OCI-LY3 (cell line): ENCODE measurements at regions not wholly inside any gene's neighbourhood (a gene's known extent, or its start where the extent isn't known, plus 50 kb on each side); places are given as distances from the start of the nearest gene placed in this dataset.

Source experiments
- H2AFZ ChIP-seq: fragments of 200-600, 300-600 bp; shearing (Covaris generic); 2 replicates; pipeline ENCODE4 v1.6.0; 2014; ENCODE audit warnings: antibody characterized with exemption, low read depth, low read length
- H3K27ac ChIP-seq: fragments of 200-600, 300-600 bp; sonication (generic); 2 replicates; pipeline ENCODE4 v1.5.1; 2014; ENCODE audit warnings: mild to moderate bottlenecking, low read length, moderate library complexity, mixed read lengths
- H3K27me3 ChIP-seq: fragments of 200-600, 300-600 bp; sonication (generic); 2 replicates; pipeline ENCODE4 v1.6.1; 2014; ENCODE audit warnings: low read depth, low read length, mixed read lengths
- H3K36me3 ChIP-seq: fragments of 200-600, 300-600 bp; sonication (generic); replicated peaks from 2 replicates; pipeline ENCODE3; 2014; ENCODE audit warnings: low read depth, low read length, mixed read lengths
- H3K4me1 ChIP-seq: fragments of 300-600, 200-600 bp; sonication (generic); 2 replicates; pipeline ENCODE4 v1.6.1; 2014; ENCODE audit warnings: low read length, mixed read lengths
- H3K4me2 ChIP-seq: fragments of 200-600, 300-600 bp; sonication (generic); 2 replicates; pipeline ENCODE4 v1.6.1; 2014; ENCODE audit warnings: low read length, mixed read lengths
- H3K4me3 ChIP-seq: fragments of 300-600, 200-600 bp; sonication (generic); 2 replicates; pipeline ENCODE4 v1.5.1; 2014; ENCODE audit warnings: antibody characterized with exemption, mild to moderate bottlenecking, low read length, moderate library complexity
- H3K79me2 ChIP-seq: fragments of 300-600, 200-600 bp; shearing (Covaris generic); 2 replicates; pipeline ENCODE4 v1.6.1; 2014; ENCODE audit warnings: mild to moderate bottlenecking, low read length, mixed read lengths
- H3K9ac ChIP-seq: fragments of 300-600, 200-600 bp; shearing (Covaris generic); 2 replicates; pipeline ENCODE4 v1.6.0; 2014; ENCODE audit warnings: mild to moderate bottlenecking, low read length, moderate library complexity
- H3K9me3 ChIP-seq: fragments of 200-600, 300-600 bp; shearing (Covaris generic); 2 replicates; pipeline ENCODE4 v1.6.1; 2014; ENCODE audit warnings: low read length, mixed read lengths; ENCODE audit not compliant: insufficient read depth
- H4K20me1 ChIP-seq: fragments of 200-600, 300-600 bp; sonication (generic); 2 replicates; pipeline ENCODE4 v1.6.1; 2016; ENCODE audit warnings: low read length, mixed read lengths; ENCODE audit not compliant: insufficient read depth
- EZH2phosphoT487 ChIP-seq: fragments of 200-600 bp; shearing (Covaris generic); IDR thresholded peaks from 2 replicates; pipeline ENCODE4 v1.6.1; 2018; ENCODE audit warnings: antibody characterized with exemption, mixed run types, low read depth
- TF ChIP-seq, protein P1 (sequence below): fragments of 200-600, 300-600 bp; sonication (generic); IDR thresholded peaks from 2 replicates; pipeline ENCODE4 v1.5.1; 2014; ENCODE audit warnings: antibody characterized with exemption, low read length, low read depth

DNA sequence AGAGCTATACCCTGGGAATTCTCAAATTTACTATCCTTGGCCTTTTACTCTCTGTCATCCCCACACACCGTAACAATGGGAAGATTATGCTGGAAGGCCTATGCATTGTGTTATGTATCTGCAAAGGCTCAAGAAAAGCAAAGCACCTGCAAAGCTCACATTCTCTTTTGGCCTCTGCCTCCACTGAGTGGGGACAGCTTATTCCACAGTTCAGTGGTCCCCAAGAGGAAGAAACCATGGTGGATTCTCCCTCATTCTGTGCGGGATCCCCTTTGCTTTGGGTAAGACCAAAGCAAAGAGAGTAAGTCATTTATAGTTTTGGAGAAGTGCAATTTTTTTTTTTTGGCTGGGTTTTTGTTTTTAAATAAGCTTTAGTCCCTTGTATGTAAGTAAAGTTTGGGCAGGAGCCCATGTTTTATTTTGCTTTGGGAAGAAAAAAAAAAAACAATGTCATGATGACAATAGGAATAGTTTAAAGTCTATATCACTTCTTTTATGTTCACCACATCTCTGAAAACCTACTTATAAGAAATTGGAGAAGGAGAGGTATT, 530.6 kb downstream of the FGF9 start:
- Histone ChIP-seq H3K4me2 (no peak overlapping the region), H3K36me3 (no peaks in the 10 kb centered on the region), H3K9ac (no peak overlapping the region), H4K20me1 (no peaks in the 10 kb centered on the region), H3K27ac (no peak overlapping the region), H3K27me3 (no peaks in the 10 kb centered on the region), H3K4me3 (no peak overlapping the region), H3K9me3 (no peaks in the 10 kb centered on the region), H3K79me2 (no peaks in the 10 kb centered on the region), H2AFZ (no peak overlapping the region), H3K4me1 (no peaks in the 10 kb centered on the region)
- TF ChIP-seq, protein P1, sequence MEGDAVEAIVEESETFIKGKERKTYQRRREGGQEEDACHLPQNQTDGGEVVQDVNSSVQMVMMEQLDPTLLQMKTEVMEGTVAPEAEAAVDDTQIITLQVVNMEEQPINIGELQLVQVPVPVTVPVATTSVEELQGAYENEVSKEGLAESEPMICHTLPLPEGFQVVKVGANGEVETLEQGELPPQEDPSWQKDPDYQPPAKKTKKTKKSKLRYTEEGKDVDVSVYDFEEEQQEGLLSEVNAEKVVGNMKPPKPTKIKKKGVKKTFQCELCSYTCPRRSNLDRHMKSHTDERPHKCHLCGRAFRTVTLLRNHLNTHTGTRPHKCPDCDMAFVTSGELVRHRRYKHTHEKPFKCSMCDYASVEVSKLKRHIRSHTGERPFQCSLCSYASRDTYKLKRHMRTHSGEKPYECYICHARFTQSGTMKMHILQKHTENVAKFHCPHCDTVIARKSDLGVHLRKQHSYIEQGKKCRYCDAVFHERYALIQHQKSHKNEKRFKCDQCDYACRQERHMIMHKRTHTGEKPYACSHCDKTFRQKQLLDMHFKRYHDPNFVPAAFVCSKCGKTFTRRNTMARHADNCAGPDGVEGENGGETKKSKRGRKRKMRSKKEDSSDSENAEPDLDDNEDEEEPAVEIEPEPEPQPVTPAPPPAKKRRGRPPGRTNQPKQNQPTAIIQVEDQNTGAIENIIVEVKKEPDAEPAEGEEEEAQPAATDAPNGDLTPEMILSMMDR = no peak
- no peak for TF ChIP-seq EZH2phosphoT487

DNA sequence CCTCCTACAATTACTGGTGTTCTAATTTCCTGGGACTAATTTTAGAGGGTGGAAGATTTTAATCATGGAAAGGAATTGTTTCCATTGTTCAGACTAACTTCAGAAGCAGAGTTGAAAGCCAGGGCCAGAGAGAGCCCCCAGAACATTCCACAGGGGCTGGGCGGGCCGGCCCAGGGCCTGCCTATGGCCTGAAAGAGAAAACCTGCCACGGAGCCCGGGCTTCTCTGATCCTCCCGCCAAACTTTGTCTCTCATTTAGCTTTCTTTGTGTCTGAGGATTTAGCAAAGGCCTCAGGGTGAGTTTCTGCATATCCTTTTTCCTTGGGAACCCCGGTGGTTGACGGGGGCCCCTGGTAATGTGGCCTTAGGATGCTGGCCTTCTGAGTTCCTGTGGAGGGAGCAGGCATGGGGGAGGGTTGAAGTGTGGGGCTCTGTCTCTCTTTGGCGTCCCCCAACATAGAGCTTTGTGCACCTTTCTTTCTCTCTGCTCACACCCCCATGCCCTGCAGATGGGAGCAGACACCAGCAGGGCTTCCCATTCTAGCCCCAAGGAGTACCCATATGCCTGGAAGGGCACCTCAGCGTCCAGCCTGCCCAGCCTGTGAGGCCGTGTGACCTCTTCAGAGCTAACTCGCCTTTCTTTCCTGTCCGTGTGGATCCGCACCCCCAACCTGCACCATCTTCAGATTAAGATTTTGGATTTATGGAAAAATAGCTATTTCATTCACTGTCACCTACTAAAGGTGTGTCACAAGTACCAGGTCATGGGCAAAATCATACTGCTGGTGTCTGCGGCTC, 539.5 kb downstream of the FGF9 start:
- no peak overlapping the region for H3K27ac ChIP-seq
- no peaks in the 10 kb centered on the region for H3K4me1 ChIP-seq
- H3K4me2 ChIP-seq = no peak overlapping the region
- no peak overlapping the region for H2AFZ ChIP-seq
- TF ChIP-seq EZH2phosphoT487 = no peak
- TF ChIP-seq, protein P1 = no peak
- H3K36me3 ChIP-seq = no peaks in the 10 kb centered on the region
- H3K9me3 ChIP-seq = no peaks in the 10 kb centered on the region
- no peak overlapping the region for H3K9ac ChIP-seq
- H3K4me3 ChIP-seq = no peak overlapping the region
- H4K20me1 ChIP-seq = no peaks in the 10 kb centered on the region
- H3K79me2 ChIP-seq = no peaks in the 10 kb centered on the region
- H3K27me3 ChIP-seq = no peaks in the 10 kb centered on the region

DNA sequence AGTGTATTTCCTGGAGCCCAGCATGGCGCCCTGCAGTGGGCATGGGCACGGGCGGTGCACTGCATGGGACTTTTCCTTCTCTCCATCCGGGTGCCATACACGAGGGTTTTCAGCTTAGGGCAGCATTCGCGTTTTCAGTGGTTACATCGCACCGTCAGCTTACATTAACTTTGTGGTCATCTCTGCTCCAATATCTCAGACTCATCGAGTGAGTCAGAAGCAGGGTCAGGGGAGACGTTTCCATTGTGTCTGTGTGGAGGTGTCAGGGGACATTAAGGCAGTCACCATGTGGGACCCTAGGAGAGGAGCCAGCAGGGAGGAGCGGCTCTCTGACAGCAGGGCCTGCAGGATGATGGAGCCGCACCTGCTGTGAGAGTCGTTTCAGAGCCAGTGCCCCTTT, 541.0 kb downstream of the FGF9 start:
- H3K27me3 ChIP-seq = no peaks in the 10 kb centered on the region
- no peak for TF ChIP-seq EZH2phosphoT487
- TF ChIP-seq, protein P1 = no peak
- H3K4me1 ChIP-seq = no peaks in the 10 kb centered on the region
- H3K9ac ChIP-seq = no peak overlapping the region
- H3K4me2 ChIP-seq = no peak overlapping the region
- no peaks in the 10 kb centered on the region for H3K9me3 ChIP-seq
- no peak overlapping the region for H3K27ac ChIP-seq
- no peaks in the 10 kb centered on the region for H3K79me2 ChIP-seq
- H3K36me3 ChIP-seq = no peaks in the 10 kb centered on the region
- H4K20me1 ChIP-seq = no peaks in the 10 kb centered on the region
- no peak overlapping the region for H3K4me3 ChIP-seq
- H2AFZ ChIP-seq = no peak overlapping the region

DNA sequence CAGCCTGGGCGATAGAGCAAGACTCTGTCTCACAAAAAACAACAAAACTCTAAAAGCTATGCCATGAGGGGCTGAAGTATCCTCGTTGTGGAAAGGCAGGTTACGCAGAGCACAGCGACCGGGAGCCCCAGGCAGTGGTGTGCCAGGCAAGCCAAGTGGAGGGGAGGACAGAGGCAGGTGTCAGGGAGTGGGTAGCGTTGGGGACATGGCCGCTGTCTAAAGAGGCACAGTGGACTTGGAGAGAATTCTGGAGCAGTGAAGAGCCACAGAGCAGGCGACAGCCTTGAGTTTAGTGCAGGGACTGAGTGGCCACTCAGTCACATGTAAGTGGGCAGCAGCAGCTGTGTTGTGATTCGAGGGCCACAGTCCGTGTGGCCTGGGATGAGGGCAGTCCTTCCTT, 541.7 kb downstream of the FGF9 start:
- Histone ChIP-seq H3K9me3 (no peaks in the 10 kb centered on the region), H2AFZ (no peak overlapping the region), H4K20me1 (no peaks in the 10 kb centered on the region), H3K4me1 (no peaks in the 10 kb centered on the region), H3K79me2 (no peaks in the 10 kb centered on the region), H3K4me2 (no peak overlapping the region), H3K9ac (no peak overlapping the region), H3K27ac (no peak overlapping the region), H3K4me3 (no peak overlapping the region), H3K36me3 (no peaks in the 10 kb centered on the region), H3K27me3 (no peaks in the 10 kb centered on the region)
- TF ChIP-seq EZH2phosphoT487 = no peak
- TF ChIP-seq, protein P1 = no peak
